HEK293T (cell line): ENCODE measurements at regions not wholly inside any gene's neighbourhood (a gene's known extent, or its start where the extent isn't known, plus 50 kb on each side); places are given as distances from the start of the nearest gene placed in this dataset.

Experiments
- BHLHE40 ChIP-seq: fragments of 450-650 bp; IDR thresholded peaks from 2 replicates; pipeline ENCODE4 v1.6.1; 2016; ENCODE audit warnings: mild to moderate bottlenecking, moderate library complexity, borderline replicate concordance
- CTBP1 ChIP-seq: fragments of 450-650 bp; IDR thresholded peaks from 2 replicates; pipeline ENCODE4 v1.6.1; 2016; ENCODE audit warnings: borderline replicate concordance
- FOXA1 ChIP-seq: fragments of 450-650 bp; IDR thresholded peaks from 2 replicates; pipeline ENCODE4 v1.6.1; 2016; ENCODE audit warnings: mild to moderate bottlenecking
- FOXM1 ChIP-seq: fragments of 450-650 bp; IDR thresholded peaks from 2 replicates; pipeline ENCODE4 v1.6.1; 2017; ENCODE audit warnings: mild to moderate bottlenecking, borderline replicate concordance
- HDGF ChIP-seq: fragments of 450-650 bp; IDR thresholded peaks from 2 replicates; pipeline ENCODE4 v1.6.1; 2017; ENCODE audit warnings: antibody characterized with exemption, borderline replicate concordance
- L3MBTL2 ChIP-seq: fragments of 450-650 bp; conservative IDR thresholded peaks from 2 replicates; pipeline ENCODE4 v1.6.1; 2016; ENCODE audit warnings: mild to moderate bottlenecking
- LEF1 ChIP-seq: fragments of 450-650 bp; IDR thresholded peaks from 2 replicates; pipeline ENCODE4 v1.6.1; 2017; ENCODE audit warnings: mild to moderate bottlenecking, borderline replicate concordance
- NFRKB ChIP-seq: fragments of 450-650 bp; IDR thresholded peaks from 2 replicates; pipeline ENCODE4 v1.6.1; 2016; ENCODE audit warnings: mild to moderate bottlenecking, moderate library complexity
- SP1 ChIP-seq: fragments of 450-650 bp; IDR thresholded peaks from 2 replicates; pipeline ENCODE4 v1.6.1; 2017
- SUZ12 ChIP-seq: fragments of 450-650 bp; IDR thresholded peaks from 2 replicates; pipeline ENCODE4 v1.6.1; 2016; ENCODE audit warnings: mild to moderate bottlenecking

- no peak for TF ChIP-seq SP1
- no peak for TF ChIP-seq FOXA1
- TF ChIP-seq LEF1: no peak
- TF ChIP-seq FOXM1: no peak
- TF ChIP-seq NFRKB: no peak
- no peak; the same call in 1 of the 2 replicates for TF ChIP-seq CTBP1
- no peak for TF ChIP-seq SUZ12
- no peak for TF ChIP-seq HDGF
- no peak for TF ChIP-seq BHLHE40
- no peak for TF ChIP-seq L3MBTL2
Measured at GRCh38 chr18:11366410-11366809, 217.0 kb upstream of the PIEZO2 start.
